HepG2 (cell line): ENCODE measurements at regions not wholly inside any gene's neighbourhood (a gene's known extent, or its start where the extent isn't known, plus 50 kb on each side); places are given as distances from the start of the nearest gene placed in this dataset.
A peak's percentile ranks its signal among the peaks of the same experiment; 100 is the strongest.

Experiments used
- ATF7-NPFF ChIP-seq: sonication (generic); formaldehyde crosslinking; IDR thresholded peaks from 2 replicates; pipeline ENCODE4 v1.8.1; 2023; ENCODE audit warnings: mild to moderate bottlenecking, low read depth, missing genetic modification reagents, moderate library complexity
- BORCS8-MEF2B ChIP-seq: sonication (generic); formaldehyde crosslinking; IDR thresholded peaks from 2 replicates; pipeline ENCODE4 v1.8.0; 2022; ENCODE audit warnings: mild to moderate bottlenecking, missing genetic modification reagents
- EED ChIP-seq: sonication (generic); formaldehyde crosslinking; IDR thresholded peaks from 2 replicates; pipeline ENCODE4 v1.5.0; 2020; ENCODE audit warnings: mild to moderate bottlenecking, missing genetic modification reagents
- FOXJ3 ChIP-seq: sonication (generic); formaldehyde crosslinking; IDR thresholded peaks from 2 replicates; pipeline ENCODE4 v1.4.0; 2020; ENCODE audit warnings: missing genetic modification reagents, mild to moderate bottlenecking, borderline replicate concordance
- HMG20A ChIP-seq: IDR thresholded peaks from 2 replicates; pipeline ENCODE4 v1.6.1; 2016; ENCODE audit warnings: borderline replicate concordance
- JUNB ChIP-seq: sonication (generic); formaldehyde crosslinking; IDR thresholded peaks from 2 replicates; pipeline ENCODE4 v1.8.0; 2022; ENCODE audit warnings: missing genetic modification reagents, mild to moderate bottlenecking, borderline replicate concordance
- KLF16 ChIP-seq, 2 experiments: sonication (generic) in 1 of 2; formaldehyde crosslinking in 1 of 2; IDR thresholded peaks; 2 replicates each; pipeline versions ENCODE4 v1.6.1 to v1.8.0; 2016 to 2023; ENCODE audit warnings: missing genetic modification reagents in 2 of 2, missing compliant biosample characterization in 1 of 2
- RBFOX2 ChIP-seq: fragments of 200-400 bp; formaldehyde crosslinking; IDR thresholded peaks from 2 replicates; pipeline ENCODE4 v1.6.1; 2017; ENCODE audit warnings: low read depth, mild to moderate bottlenecking, low read length
- SNAPC2 ChIP-seq: sonication (generic); formaldehyde crosslinking; IDR thresholded peaks from 2 replicates; pipeline ENCODE4 v1.8.1; 2022; ENCODE audit warnings: mild to moderate bottlenecking, missing genetic modification reagents
- XRCC5 ChIP-seq: fragments of 200-400 bp; formaldehyde crosslinking; optimal IDR thresholded peaks from 2 replicates; pipeline ENCODE3; 2017; ENCODE audit warnings: mild to moderate bottlenecking, low read length
- ZFP62 ChIP-seq: sonication (generic); formaldehyde crosslinking; IDR thresholded peaks from 2 replicates; pipeline ENCODE4 v1.4.0; 2020; ENCODE audit warnings: missing genetic modification reagents
- ZNF33A ChIP-seq: sonication (generic); formaldehyde crosslinking; IDR thresholded peaks from 2 replicates; pipeline ENCODE4 v1.5.1; 2020; ENCODE audit warnings: missing genetic modification reagents, mild to moderate bottlenecking, moderate library complexity, borderline replicate concordance
- ZNF430 ChIP-seq: sonication (generic); formaldehyde crosslinking; IDR thresholded peaks from 2 replicates; pipeline ENCODE4 v1.9.0; 2021; ENCODE audit warnings: mild to moderate bottlenecking, missing genetic modification reagents
- ZNF501 ChIP-seq: sonication (generic); formaldehyde crosslinking; IDR thresholded peaks from 2 replicates; pipeline ENCODE4 v1.5.1; 2020; ENCODE audit warnings: mild to moderate bottlenecking, moderate library complexity, missing genetic modification reagents
- ZSCAN12 ChIP-seq: sonication (generic); formaldehyde crosslinking; IDR thresholded peaks from 2 replicates; pipeline ENCODE4 v1.9.0; 2021; ENCODE audit warnings: mild to moderate bottlenecking, missing genetic modification reagents
- ZZZ3 ChIP-seq: sonication (generic); formaldehyde crosslinking; IDR thresholded peaks from 2 replicates; pipeline ENCODE4 v1.4.0; 2020; ENCODE audit warnings: missing genetic modification reagents, mild to moderate bottlenecking, borderline replicate concordance
- TF ChIP-seq, protein P1 (sequence below): sonication (generic); formaldehyde crosslinking; IDR thresholded peaks from 2 replicates; pipeline ENCODE4 v1.8.0; 2022; ENCODE audit warnings: mild to moderate bottlenecking, missing genetic modification reagents, borderline replicate concordance
- TF ChIP-seq, protein P2 (sequence below): sonication (generic); formaldehyde crosslinking; IDR thresholded peaks from 2 replicates; pipeline ENCODE4 v1.4.0; 2020; ENCODE audit warnings: missing genetic modification reagents
- TF ChIP-seq, protein P3 (sequence below): sonication (generic); formaldehyde crosslinking; IDR thresholded peaks from 2 replicates; pipeline ENCODE4 v1.8.0; 2022; ENCODE audit warnings: low read depth, missing genetic modification reagents
- TF ChIP-seq, protein P4 (sequence below): sonication (generic); formaldehyde crosslinking; IDR thresholded peaks from 2 replicates; pipeline ENCODE4 v1.8.0; 2022; ENCODE audit warnings: mild to moderate bottlenecking, missing genetic modification reagents
- TF ChIP-seq, protein P5 (sequence below): sonication (generic); formaldehyde crosslinking; IDR thresholded peaks from 2 replicates; pipeline ENCODE4 v1.8.0; 2022; ENCODE audit warnings: mild to moderate bottlenecking, missing genetic modification reagents, moderate library complexity
- TF ChIP-seq, protein P6 (sequence below): sonication (generic); formaldehyde crosslinking; IDR thresholded peaks from 2 replicates; pipeline ENCODE4 v1.4.0; 2020; ENCODE audit warnings: mild to moderate bottlenecking, low read depth, missing genetic modification reagents

DNA sequence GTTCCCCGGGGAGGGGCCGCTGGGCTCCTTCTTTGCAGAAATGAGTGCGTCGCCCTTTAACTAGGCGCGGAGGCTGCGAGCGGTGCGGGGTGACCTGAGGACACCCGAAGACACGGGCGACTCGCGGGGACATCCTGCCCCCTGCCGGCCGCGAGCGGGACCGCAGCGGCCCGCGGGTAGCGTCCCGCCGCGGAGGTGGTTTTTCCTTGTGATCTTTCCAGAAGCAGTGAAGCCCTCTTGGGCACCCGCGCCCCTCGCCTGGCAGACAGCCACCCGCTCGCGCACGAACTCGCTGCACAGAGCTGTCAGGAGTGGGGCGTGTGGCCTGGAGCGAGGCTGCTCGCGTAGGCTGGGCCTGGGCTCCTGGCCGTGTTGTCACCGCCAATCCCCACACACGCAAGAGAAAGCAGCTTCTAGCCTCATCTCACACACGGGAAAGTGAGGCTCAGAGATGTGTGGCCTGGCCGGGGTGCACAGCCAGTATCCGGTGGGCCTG lies 67.2 kb downstream of the DIO3 start (continued):
- TF ChIP-seq, protein P1, sequence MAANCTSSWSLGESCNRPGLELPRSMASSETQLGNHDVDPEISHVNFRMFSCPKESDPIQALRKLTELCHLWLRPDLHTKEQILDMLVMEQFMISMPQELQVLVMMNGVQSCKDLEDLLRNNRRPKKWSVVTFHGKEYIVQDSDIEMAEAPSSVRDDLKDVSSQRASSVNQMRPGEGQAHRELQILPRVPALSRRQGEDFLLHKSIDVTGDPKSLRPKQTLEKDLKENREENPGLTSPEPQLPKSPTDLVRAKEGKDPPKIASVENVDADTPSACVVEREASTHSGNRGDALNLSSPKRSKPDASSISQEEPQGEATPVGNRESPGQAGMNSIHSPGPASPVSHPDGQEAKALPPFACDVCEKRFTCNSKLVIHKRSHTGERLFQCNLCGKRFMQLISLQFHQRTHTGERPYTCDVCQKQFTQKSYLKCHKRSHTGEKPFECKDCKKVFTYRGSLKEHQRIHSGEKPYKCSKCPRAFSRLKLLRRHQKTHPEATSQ (CRISPR knock-in tag): no peak
- TF ChIP-seq RBFOX2 (no peak), KLF16 (CRISPR knock-in tag; IDR thresholded peaks at IDR 0.05) (no peak), JUNB (CRISPR knock-in tag) (no peak), ZZZ3 (CRISPR knock-in tag) (no peak), ZNF430 (CRISPR knock-in tag) (no peak), HMG20A (CRISPR knock-in tag) (no peak), EED (CRISPR knock-in tag) (no peak), XRCC5 (peak; percentile 48), ATF7-NPFF (CRISPR knock-in tag) (0 out of 2 replicates have a peak, but pooled peaks have one; percentile 25), FOXJ3 (no peak), ZNF501 (0 out of 2 replicates have a peak, but pooled peaks have one; percentile 32), SNAPC2 (no peak), BORCS8-MEF2B (no peak), ZFP62 (no peak), ZSCAN12 (no peak), ZNF33A (CRISPR knock-in tag) (no peak)
- TF ChIP-seq, protein P2, sequence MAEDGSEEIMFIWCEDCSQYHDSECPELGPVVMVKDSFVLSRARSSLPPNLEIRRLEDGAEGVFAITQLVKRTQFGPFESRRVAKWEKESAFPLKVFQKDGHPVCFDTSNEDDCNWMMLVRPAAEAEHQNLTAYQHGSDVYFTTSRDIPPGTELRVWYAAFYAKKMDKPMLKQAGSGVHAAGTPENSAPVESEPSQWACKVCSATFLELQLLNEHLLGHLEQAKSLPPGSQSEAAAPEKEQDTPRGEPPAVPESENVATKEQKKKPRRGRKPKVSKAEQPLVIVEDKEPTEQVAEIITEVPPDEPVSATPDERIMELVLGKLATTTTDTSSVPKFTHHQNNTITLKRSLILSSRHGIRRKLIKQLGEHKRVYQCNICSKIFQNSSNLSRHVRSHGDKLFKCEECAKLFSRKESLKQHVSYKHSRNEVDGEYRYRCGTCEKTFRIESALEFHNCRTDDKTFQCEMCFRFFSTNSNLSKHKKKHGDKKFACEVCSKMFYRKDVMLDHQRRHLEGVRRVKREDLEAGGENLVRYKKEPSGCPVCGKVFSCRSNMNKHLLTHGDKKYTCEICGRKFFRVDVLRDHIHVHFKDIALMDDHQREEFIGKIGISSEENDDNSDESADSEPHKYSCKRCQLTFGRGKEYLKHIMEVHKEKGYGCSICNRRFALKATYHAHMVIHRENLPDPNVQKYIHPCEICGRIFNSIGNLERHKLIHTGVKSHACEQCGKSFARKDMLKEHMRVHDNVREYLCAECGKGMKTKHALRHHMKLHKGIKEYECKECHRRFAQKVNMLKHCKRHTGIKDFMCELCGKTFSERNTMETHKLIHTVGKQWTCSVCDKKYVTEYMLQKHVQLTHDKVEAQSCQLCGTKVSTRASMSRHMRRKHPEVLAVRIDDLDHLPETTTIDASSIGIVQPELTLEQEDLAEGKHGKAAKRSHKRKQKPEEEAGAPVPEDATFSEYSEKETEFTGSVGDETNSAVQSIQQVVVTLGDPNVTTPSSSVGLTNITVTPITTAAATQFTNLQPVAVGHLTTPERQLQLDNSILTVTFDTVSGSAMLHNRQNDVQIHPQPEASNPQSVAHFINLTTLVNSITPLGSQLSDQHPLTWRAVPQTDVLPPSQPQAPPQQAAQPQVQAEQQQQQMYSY: no peak
- TF ChIP-seq, protein P3, sequence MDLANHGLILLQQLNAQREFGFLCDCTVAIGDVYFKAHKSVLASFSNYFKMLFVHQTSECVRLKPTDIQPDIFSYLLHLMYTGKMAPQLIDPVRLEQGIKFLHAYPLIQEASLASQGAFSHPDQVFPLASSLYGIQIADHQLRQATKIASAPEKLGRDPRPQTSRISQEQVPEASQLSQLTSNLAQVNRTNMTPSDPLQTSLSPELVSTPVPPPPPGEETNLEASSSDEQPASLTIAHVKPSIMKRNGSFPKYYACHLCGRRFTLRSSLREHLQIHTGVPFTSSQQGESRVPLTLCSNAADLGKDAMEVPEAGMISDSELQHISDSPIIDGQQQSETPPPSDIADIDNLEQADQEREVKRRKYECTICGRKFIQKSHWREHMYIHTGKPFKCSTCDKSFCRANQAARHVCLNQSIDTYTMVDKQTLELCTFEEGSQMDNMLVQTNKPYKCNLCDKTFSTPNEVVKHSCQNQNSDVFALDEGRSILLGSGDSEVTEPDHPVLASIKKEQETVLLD (CRISPR knock-in tag): no peak
- TF ChIP-seq, protein P4, sequence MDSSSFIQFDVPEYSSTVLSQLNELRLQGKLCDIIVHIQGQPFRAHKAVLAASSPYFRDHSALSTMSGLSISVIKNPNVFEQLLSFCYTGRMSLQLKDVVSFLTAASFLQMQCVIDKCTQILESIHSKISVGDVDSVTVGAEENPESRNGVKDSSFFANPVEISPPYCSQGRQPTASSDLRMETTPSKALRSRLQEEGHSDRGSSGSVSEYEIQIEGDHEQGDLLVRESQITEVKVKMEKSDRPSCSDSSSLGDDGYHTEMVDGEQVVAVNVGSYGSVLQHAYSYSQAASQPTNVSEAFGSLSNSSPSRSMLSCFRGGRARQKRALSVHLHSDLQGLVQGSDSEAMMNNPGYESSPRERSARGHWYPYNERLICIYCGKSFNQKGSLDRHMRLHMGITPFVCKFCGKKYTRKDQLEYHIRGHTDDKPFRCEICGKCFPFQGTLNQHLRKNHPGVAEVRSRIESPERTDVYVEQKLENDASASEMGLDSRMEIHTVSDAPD (CRISPR knock-in tag): no peak
- TF ChIP-seq, protein P5, sequence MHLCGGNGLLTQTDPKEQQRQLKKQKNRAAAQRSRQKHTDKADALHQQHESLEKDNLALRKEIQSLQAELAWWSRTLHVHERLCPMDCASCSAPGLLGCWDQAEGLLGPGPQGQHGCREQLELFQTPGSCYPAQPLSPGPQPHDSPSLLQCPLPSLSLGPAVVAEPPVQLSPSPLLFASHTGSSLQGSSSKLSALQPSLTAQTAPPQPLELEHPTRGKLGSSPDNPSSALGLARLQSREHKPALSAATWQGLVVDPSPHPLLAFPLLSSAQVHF (CRISPR knock-in tag): no peak
- TF ChIP-seq, protein P6, sequence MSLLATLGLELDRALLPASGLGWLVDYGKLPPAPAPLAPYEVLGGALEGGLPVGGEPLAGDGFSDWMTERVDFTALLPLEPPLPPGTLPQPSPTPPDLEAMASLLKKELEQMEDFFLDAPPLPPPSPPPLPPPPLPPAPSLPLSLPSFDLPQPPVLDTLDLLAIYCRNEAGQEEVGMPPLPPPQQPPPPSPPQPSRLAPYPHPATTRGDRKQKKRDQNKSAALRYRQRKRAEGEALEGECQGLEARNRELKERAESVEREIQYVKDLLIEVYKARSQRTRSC: no peak
